K562 (cell line): ENCODE measurements at regions not wholly inside any gene's neighbourhood (a gene's known extent, or its start where the extent isn't known, plus 50 kb on each side); places are given as distances from the start of the nearest gene placed in this dataset.

Experiments
- ATAC-seq: fragments of 200-7000 bp; cut with Tn5 transposase; 3 replicates; pipeline ENCODE4 v1.9.1; 2020; ENCODE audit warnings: moderate library complexity
- BruUV-seq: library from RNA; stranded (reverse); fragments of 400-500 nt; replicated peaks from 2 replicates; lab custom pipeline; 2021; lab: Mats Ljungman, UMichigan
- CTCF ChIA-PET: fragments of 300-600 bp; formaldehyde crosslinking; extraction: SDS; loops from one replicate; lab custom pipeline; 2021; ENCODE audit warnings: low intra/inter-chr PET ratio; lab: Yijun Ruan, JAX
- POLR2A ChIA-PET: fragments of 300-600, 350-650 bp; sonication (Branson Sonifier 250); formaldehyde crosslinking; extraction: SDS; loops from one replicate; lab custom pipeline; 2021; ENCODE audit warnings: antibody characterized with exemption, inconsistent platforms; lab: Yijun Ruan, JAX
- DNase-seq, 4 experiments: peaks; one replicate each; pipeline versions ENCODE4 v3.0.0 to v3.0.0-alpha.2; 2011 to 2018; ENCODE audit warnings: low spot score in 3 of 4, mixed read lengths in 3 of 4; ENCODE audit errors: extremely low read depth in 1 of 4
- FAIRE-seq: peaks from 2 replicates; lab custom pipeline; 2011; peaks lifted over from hg19 to GRCh38; lab: Jason Lieb, UNC
- H2AFZ ChIP-seq: 2 replicates; pipeline ENCODE4 v1.6.0; 2011; ENCODE audit warnings: low read depth, low read length, control low read depth, inconsistent platforms
- H3K27ac ChIP-seq: fragments of 200-600 bp; 3 replicates; pipeline ENCODE4 v1.8.0; 2011; ENCODE audit warnings: low read depth, mild to moderate bottlenecking, control low read depth, inconsistent platforms, low read length, moderate library complexity, mixed read lengths; ENCODE audit errors: extremely low read depth
- H3K27me3 ChIP-seq, 2 experiments: fragments of 300-600 bp in 1 of 2; 2 replicates in 1 of 2; 3 replicates in 1 of 2; pipeline versions ENCODE4 v1.6.0 to v1.8.0; 2011; ENCODE audit warnings: inconsistent platforms in 2 of 2, low read length in 2 of 2, mild to moderate bottlenecking in 1 of 2, mixed read lengths in 1 of 2, moderate library complexity in 1 of 2; ENCODE audit not compliant: control insufficient read depth in 2 of 2, insufficient read depth in 2 of 2
- H3K36me3 ChIP-seq: fragments of 300-600 bp; 3 replicates; pipeline ENCODE4 v1.8.0; 2011; ENCODE audit warnings: mild to moderate bottlenecking, low read length, inconsistent platforms; ENCODE audit not compliant: control insufficient read depth, insufficient read depth
- H3K4me1 ChIP-seq, 2 experiments: fragments of 200-600 bp in 1 of 2; replicated peaks in 1 of 2; 2 replicates in 1 of 2; 3 replicates in 1 of 2; pipeline versions ENCODE4 v1.5.1 to v1.8.0; 2011; ENCODE audit warnings: inconsistent platforms in 2 of 2, low read length in 2 of 2, mild to moderate bottlenecking in 1 of 2, mixed read lengths in 1 of 2, moderate library complexity in 1 of 2; ENCODE audit not compliant: control insufficient read depth in 2 of 2, insufficient read depth in 2 of 2
- H3K4me2 ChIP-seq: 2 replicates; pipeline ENCODE4 v1.6.1; 2011; ENCODE audit warnings: low read length, control low read depth, inconsistent platforms, mixed read lengths; ENCODE audit not compliant: insufficient read depth
- H3K4me3 ChIP-seq: fragments of 200-600 bp; sonication (generic), shearing (Covaris generic); 2 replicates; pipeline ENCODE4 v1.5.1; 2016; ENCODE audit warnings: control low read depth, inconsistent platforms
- H3K79me2 ChIP-seq: fragments of 200-600 bp; 3 replicates; pipeline ENCODE4 v1.8.0; 2011; ENCODE audit warnings: low read length, inconsistent platforms; ENCODE audit not compliant: control insufficient read depth, insufficient read depth
- H3K9ac ChIP-seq, 2 experiments: 2 replicates each; pipeline versions ENCODE4 v1.6.0 to v1.6.1; 2011; ENCODE audit warnings: low read depth in 2 of 2, low read length in 2 of 2, control low read depth in 1 of 2, inconsistent platforms in 1 of 2, mild to moderate bottlenecking in 1 of 2, mixed read lengths in 1 of 2; ENCODE audit not compliant: insufficient read depth in 1 of 2
- H3K9me1 ChIP-seq: one replicate; pipeline ENCODE4 v1.6.0; 2011; ENCODE audit warnings: inconsistent platforms, mild to moderate bottlenecking, low read length, moderate library complexity; ENCODE audit not compliant: control insufficient read depth, insufficient read depth
- H3K9me3 ChIP-seq: replicated peaks from 2 replicates; pipeline ENCODE4 v1.5.1; 2011; ENCODE audit warnings: low read depth, low read length, inconsistent platforms; ENCODE audit not compliant: control insufficient read depth, insufficient read depth
- H4K20me1 ChIP-seq: replicated peaks from 2 replicates; pipeline ENCODE4 v1.6.1; 2011; ENCODE audit warnings: low read length, inconsistent platforms, mixed read lengths; ENCODE audit not compliant: control insufficient read depth, insufficient read depth
- CBFB ChIP-seq: sonication (generic); formaldehyde crosslinking; IDR thresholded peaks from 2 replicates; pipeline ENCODE4 v1.4.0; 2020; ENCODE audit warnings: mild to moderate bottlenecking, missing genetic modification reagents
- CEBPG ChIP-seq, 3 experiments: fragments of 200-800 bp in 1 of 3; sonication (Bioruptor generic) in 1 of 3; sonication (generic) in 1 of 3; formaldehyde crosslinking in 1 of 3; IDR thresholded peaks in 2 of 3; conservative IDR thresholded peaks in 1 of 3; 2 replicates each; pipeline versions ENCODE4 v1.6.1 to v1.8.0; 2016 to 2022; ENCODE audit warnings: missing compliant biosample characterization in 2 of 3, missing genetic modification characterization in 2 of 3, mild to moderate bottlenecking in 1 of 3, missing genetic modification reagents in 1 of 3
- ELF4 ChIP-seq: fragments of 450-650 bp; formaldehyde crosslinking; IDR thresholded peaks from 2 replicates; pipeline ENCODE4 v1.4.0; 2022; ENCODE audit warnings: missing genetic modification characterization
- ILF3 ChIP-seq: fragments of 450-650 bp; IDR thresholded peaks from 2 replicates; pipeline ENCODE4 v1.6.1; 2018; ENCODE audit warnings: antibody characterized with exemption, mild to moderate bottlenecking, moderate library complexity, borderline replicate concordance
- RAD51 ChIP-seq: fragments of 450-650 bp; IDR thresholded peaks from 2 replicates; pipeline ENCODE4 v1.7.1; 2016; ENCODE audit warnings: low read depth, mild to moderate bottlenecking, borderline replicate concordance
- SMC3 ChIP-seq: conservative IDR thresholded peaks from 2 replicates; pipeline ENCODE4 v1.6.1; 2011; ENCODE audit warnings: low read depth, low read length, improper control_type of control experiment; ENCODE audit not compliant: insufficient read depth
- XRCC4 ChIP-seq: IDR thresholded peaks from one replicate; pipeline ENCODE4 v1.6.1; 2011; ENCODE audit not compliant: insufficient read depth, insufficient read length; ENCODE audit errors: extremely low read depth
- ZNF217 ChIP-seq: sonication (generic); formaldehyde crosslinking; IDR thresholded peaks from 2 replicates; pipeline ENCODE4 v1.8.0; 2022; ENCODE audit warnings: mild to moderate bottlenecking, missing genetic modification reagents
- ZNF282 ChIP-seq: sonication (generic); formaldehyde crosslinking; IDR thresholded peaks from 2 replicates; pipeline ENCODE4 v1.8.1; 2023; ENCODE audit warnings: missing genetic modification reagents
- ZNF584 ChIP-seq: fragments of 200-800 bp; sonication (Bioruptor generic); IDR thresholded peaks from 2 replicates; pipeline ENCODE4 v1.6.1; 2016; ENCODE audit warnings: low read depth, mild to moderate bottlenecking, missing genetic modification characterization, missing compliant biosample characterization
- ZNF79 ChIP-seq: fragments of 250-450 bp; sonication (Bioruptor Pico); IDR thresholded peaks from 2 replicates; pipeline ENCODE4 v1.4.0; 2020; ENCODE audit warnings: low read depth, mild to moderate bottlenecking, moderate library complexity
- WGBS: fragments of 100-300 bp; shearing (Covaris generic); methylation state at CpG from one replicate; pipeline ENCODE4 v1.1.6; 2016; ENCODE audit warnings: low coverage, mixed read lengths; ENCODE audit not compliant: insufficient coverage; ENCODE audit errors: missing lambda C conversion rate; 5-methylcytosine and 5-hydroxymethylcytosine counted together
- in situ Hi-C: fragments of 300-500 bp; cut with MboI; formaldehyde crosslinking; loops from 4 replicates; pipeline ENCODE4 v1.15.0; 2018; ENCODE audit warnings: inconsistent platforms, mixed read lengths
- intact Hi-C: fragments of 100-400 bp; cut with micrococcal nuclease; formaldehyde crosslinking; loops from 2 replicates; pipeline ENCODE4 v1.14.2; 2022

DNA sequence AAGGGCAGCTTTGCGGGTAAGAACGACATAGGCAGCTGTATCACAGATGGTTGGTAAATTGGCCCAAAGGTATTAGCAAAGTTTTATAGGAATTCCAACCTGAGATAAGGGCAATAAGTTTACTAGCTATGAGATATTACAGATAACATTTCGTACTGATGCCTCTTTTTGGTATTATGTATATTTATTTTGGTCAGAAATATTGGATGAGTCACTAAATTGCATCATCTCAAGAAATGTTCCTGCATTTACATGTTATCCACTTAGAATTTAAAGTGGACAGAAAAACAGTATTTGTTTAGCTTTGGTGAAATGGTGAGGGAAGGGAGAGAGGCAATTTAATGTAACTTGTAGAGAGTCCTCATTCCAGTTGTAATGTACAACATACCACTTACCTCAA, 65.1 kb upstream of the PZP start (continued):
- TF ChIP-seq CEBPG (CRISPR knock-in tag; IDR thresholded peaks at IDR 0.05), result no peak
- TF ChIP-seq CEBPG (tag; conservative IDR thresholded peaks at IDR 0.05 in 1 of 2, IDR thresholded peaks at IDR 0.05 in 1 of 2), result peak; percentile 67 to 89

GRCh38 chr12:9271875-9272274, 63.7 kb upstream of the PZP start:
- H3K27me3 ChIP-seq, result peaks cover 0 to 5% of the 10 kb centered on the region in 2 experiments; a peak in 2 of 5 replicates
- BruUV-seq, result no TSS peak

More at GRCh38 chr12:9271875-9272274, 63.7 kb upstream of the PZP start:
- POLR2A ChIA-PET, result no interaction called here
- Histone ChIP-seq H3K4me1 (no peaks in the 10 kb centered on the region), H3K4me3 (no peak overlapping the region), H3K79me2 (no peaks in the 10 kb centered on the region), H3K9me3 (no peaks in the 10 kb centered on the region), H3K36me3 (no peaks in the 10 kb centered on the region), H4K20me1 (no peaks in the 10 kb centered on the region), H3K4me2 (no peak overlapping the region), H3K9me1 (no peaks in the 10 kb centered on the region), H3K27ac (no peak overlapping the region), H3K9ac (no peak overlapping the region), H2AFZ (no peak overlapping the region)
- FAIRE-seq (no peak), ATAC-seq (no peak), DNase-seq (no peak)
- intact Hi-C loops (no loop called here), in situ Hi-C loops (no loop called here)
- CTCF ChIA-PET, result no interaction called here
- no peak for TF ChIP-seq ZNF584 (CRISPR knock-in tag)
- TF ChIP-seq RAD51, result no peak
- TF ChIP-seq ILF3, result no peak
- TF ChIP-seq ZNF217 (CRISPR knock-in tag), result no peak
- TF ChIP-seq ZNF282 (CRISPR knock-in tag), result no peak
- no peak for TF ChIP-seq XRCC4
- TF ChIP-seq SMC3, result no peak
- no peak for TF ChIP-seq CBFB
- TF ChIP-seq ZNF79 (CRISPR knock-in tag), result no peak
- no peak for TF ChIP-seq ELF4 (CRISPR knock-in tag)
- WGBS, result 0% methylated on average over 1 of the region's 1 CpG
